Ishikawa (cell line): ENCODE measurements at regions not wholly inside any gene's neighbourhood (a gene's known extent, or its start where the extent isn't known, plus 50 kb on each side); places are given as distances from the start of the nearest gene placed in this dataset.

Source experiments
- CEBPB ChIP-seq: IDR thresholded peaks from 2 replicates; pipeline ENCODE4 v1.6.1; 2012
- CREB1 ChIP-seq: IDR thresholded peaks from 2 replicates; pipeline ENCODE4 v1.6.1; 2012; ENCODE audit warnings: low read depth
- EGR1 ChIP-seq: IDR thresholded peaks from 2 replicates; pipeline ENCODE4 v1.6.1; 2012
- EP300 ChIP-seq: IDR thresholded peaks from 2 replicates; pipeline ENCODE4 v1.6.1; 2012; ENCODE audit warnings: borderline replicate concordance
- FOXM1 ChIP-seq: IDR thresholded peaks from 2 replicates; pipeline ENCODE4 v1.6.1; 2012; ENCODE audit warnings: low read depth, borderline replicate concordance
- NFIC ChIP-seq: IDR thresholded peaks from 2 replicates; pipeline ENCODE4 v1.6.1; 2012
- RAD21 ChIP-seq: IDR thresholded peaks from 2 replicates; pipeline ENCODE4 v1.6.1; 2012; ENCODE audit warnings: low read depth
- TAF1 ChIP-seq: IDR thresholded peaks from 2 replicates; pipeline ENCODE4 v1.6.1; 2012; ENCODE audit warnings: low read depth, mild to moderate bottlenecking
- TCF12 ChIP-seq: IDR thresholded peaks from 2 replicates; pipeline ENCODE4 v1.6.1; 2012; ENCODE audit warnings: low read depth
- TEAD4 ChIP-seq: IDR thresholded peaks from 2 replicates; pipeline ENCODE4 v1.6.1; 2012
- YY1 ChIP-seq: IDR thresholded peaks from 2 replicates; pipeline ENCODE4 v1.6.1; 2012; ENCODE audit warnings: low read depth
- ZBTB7A ChIP-seq: IDR thresholded peaks from 2 replicates; pipeline ENCODE4 v1.6.1; 2012; ENCODE audit warnings: low read depth
- TF ChIP-seq, protein P1 (sequence below): IDR thresholded peaks from 2 replicates; pipeline ENCODE4 v1.6.1; 2012
- TF ChIP-seq, protein P2 (sequence below): IDR thresholded peaks from 2 replicates; pipeline ENCODE4 v1.6.1; 2012; ENCODE audit warnings: low read depth, mild to moderate bottlenecking
- TF ChIP-seq, protein P3 (sequence below): IDR thresholded peaks from 2 replicates; pipeline ENCODE4 v1.6.1; 2012

DNA sequence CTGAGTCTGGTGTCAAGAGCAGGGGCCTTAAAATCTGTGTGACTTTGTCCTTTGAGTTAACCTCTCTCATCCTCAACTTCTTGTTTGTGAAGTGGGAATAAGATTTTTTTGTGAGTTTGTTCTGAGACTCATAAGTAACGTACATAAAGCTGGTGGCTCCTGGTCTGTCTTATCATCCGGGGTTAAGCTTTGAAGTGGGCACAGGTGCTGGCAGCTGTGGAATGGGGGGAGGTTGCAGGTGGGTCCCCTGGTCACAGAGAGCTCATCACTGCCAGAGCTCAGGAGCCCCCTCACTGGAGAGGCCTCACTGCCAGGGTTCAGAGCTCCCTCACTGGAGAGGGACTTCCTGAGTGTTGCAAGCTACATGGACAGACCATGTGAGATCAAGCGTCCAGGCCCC, 174.1 kb downstream of the NRN1 start:
- TF ChIP-seq TAF1 = no peak
- TF ChIP-seq EGR1 = no peak
- TF ChIP-seq, protein P1, sequence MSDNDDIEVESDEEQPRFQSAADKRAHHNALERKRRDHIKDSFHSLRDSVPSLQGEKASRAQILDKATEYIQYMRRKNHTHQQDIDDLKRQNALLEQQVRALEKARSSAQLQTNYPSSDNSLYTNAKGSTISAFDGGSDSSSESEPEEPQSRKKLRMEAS = no peak
- no peak for TF ChIP-seq FOXM1
- no peak for TF ChIP-seq CREB1
- TF ChIP-seq, protein P2, sequence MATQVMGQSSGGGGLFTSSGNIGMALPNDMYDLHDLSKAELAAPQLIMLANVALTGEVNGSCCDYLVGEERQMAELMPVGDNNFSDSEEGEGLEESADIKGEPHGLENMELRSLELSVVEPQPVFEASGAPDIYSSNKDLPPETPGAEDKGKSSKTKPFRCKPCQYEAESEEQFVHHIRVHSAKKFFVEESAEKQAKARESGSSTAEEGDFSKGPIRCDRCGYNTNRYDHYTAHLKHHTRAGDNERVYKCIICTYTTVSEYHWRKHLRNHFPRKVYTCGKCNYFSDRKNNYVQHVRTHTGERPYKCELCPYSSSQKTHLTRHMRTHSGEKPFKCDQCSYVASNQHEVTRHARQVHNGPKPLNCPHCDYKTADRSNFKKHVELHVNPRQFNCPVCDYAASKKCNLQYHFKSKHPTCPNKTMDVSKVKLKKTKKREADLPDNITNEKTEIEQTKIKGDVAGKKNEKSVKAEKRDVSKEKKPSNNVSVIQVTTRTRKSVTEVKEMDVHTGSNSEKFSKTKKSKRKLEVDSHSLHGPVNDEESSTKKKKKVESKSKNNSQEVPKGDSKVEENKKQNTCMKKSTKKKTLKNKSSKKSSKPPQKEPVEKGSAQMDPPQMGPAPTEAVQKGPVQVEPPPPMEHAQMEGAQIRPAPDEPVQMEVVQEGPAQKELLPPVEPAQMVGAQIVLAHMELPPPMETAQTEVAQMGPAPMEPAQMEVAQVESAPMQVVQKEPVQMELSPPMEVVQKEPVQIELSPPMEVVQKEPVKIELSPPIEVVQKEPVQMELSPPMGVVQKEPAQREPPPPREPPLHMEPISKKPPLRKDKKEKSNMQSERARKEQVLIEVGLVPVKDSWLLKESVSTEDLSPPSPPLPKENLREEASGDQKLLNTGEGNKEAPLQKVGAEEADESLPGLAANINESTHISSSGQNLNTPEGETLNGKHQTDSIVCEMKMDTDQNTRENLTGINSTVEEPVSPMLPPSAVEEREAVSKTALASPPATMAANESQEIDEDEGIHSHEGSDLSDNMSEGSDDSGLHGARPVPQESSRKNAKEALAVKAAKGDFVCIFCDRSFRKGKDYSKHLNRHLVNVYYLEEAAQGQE = no peak
- TF ChIP-seq, protein P3, sequence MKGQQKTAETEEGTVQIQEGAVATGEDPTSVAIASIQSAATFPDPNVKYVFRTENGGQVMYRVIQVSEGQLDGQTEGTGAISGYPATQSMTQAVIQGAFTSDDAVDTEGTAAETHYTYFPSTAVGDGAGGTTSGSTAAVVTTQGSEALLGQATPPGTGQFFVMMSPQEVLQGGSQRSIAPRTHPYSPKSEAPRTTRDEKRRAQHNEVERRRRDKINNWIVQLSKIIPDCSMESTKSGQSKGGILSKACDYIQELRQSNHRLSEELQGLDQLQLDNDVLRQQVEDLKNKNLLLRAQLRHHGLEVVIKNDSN = no peak
- no peak for TF ChIP-seq TCF12
- TF ChIP-seq RAD21 = no peak
- no peak for TF ChIP-seq EP300
- no peak for TF ChIP-seq YY1
- TF ChIP-seq ZBTB7A = no peak
- TF ChIP-seq NFIC = no peak
- no peak for TF ChIP-seq CEBPB
- TF ChIP-seq TEAD4 = no peak

DNA sequence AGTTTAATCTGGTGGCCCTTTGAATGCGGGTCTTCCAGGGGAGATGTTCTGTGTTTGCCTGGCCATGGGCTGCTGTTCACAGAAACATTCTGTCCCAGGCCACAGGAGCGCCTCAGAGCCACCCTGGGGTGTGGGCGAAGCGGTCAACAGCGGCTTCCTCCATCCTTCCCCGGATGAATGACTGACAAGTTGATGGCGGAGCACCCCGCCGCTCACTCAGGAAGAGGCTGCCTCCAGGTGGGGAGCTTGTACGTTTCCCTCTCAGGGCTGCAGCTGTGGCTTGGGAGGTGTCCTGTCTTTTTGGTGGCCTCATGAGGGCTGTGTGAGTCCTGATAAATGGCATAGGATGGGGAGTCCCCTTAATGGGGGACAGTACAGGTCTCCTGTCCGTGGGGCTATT, 178.4 kb downstream of the NRN1 start:
- TF ChIP-seq EGR1 = no peak
- TF ChIP-seq, protein P3 = no peak
- no peak for TF ChIP-seq NFIC
- no peak for TF ChIP-seq CREB1
- TF ChIP-seq, protein P2 = no peak
- no peak for TF ChIP-seq TEAD4
- no peak for TF ChIP-seq CEBPB
- TF ChIP-seq EP300 = no peak
- TF ChIP-seq, protein P1 = no peak
- TF ChIP-seq ZBTB7A = no peak
- no peak for TF ChIP-seq TCF12
- no peak for TF ChIP-seq TAF1
- no peak for TF ChIP-seq RAD21
- no peak for TF ChIP-seq FOXM1
- TF ChIP-seq YY1 = no peak

DNA sequence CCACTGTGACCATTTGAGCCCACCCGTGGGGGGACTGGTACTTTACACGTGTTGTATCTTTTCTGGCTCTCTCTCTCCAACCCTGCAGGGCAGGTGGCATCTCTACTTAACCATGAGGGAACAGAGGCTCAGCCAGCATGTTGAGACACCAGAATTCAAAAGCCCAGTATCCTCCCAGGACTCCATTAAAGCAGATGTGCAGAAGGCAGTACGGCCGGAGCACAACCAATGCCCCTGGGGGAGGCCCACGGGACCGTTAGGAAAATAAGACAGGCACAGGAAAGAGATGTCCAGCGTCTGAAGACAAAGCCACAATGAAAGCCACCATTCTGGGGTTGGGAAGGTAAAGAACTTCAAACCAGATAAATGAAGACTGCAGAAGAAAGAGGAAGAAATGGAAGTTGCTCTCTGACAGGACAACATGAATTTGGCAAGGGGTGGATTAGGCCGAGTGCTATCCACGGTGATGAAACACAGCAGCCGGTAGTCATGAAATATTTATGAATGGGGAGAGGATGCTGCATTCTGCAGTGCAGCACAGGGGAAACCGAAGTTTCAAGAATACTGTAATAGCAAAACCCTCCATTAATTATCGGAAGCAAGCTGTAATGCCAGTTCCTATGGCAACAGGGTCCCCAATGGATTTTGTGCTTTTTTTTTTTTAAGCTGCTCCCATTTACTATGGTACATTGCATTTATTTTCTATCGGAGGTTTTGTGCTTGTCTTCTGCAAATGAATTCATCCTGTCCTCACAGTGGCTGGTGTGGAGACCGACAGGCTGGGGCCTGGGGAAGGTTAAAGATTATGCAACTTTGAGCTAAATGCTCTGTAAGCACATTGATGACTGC, 179.4 kb downstream of the NRN1 start:
- TF ChIP-seq, protein P1 = no peak
- no peak for TF ChIP-seq EGR1
- no peak for TF ChIP-seq RAD21
- no peak for TF ChIP-seq EP300
- TF ChIP-seq CREB1 = no peak
- no peak for TF ChIP-seq CEBPB
- no peak for TF ChIP-seq TEAD4
- no peak for TF ChIP-seq TCF12
